Spleen (tissue), 7 donors: ENCODE measurements at regions not wholly inside any gene's neighbourhood (a gene's known extent, or its start where the extent isn't known, plus 50 kb on each side); places are given as distances from the start of the nearest gene placed in this dataset.

ENCODE experiments used
- POLR2A ChIP-seq, 3 donors: fragments of 450-650 bp; IDR thresholded peaks; one replicate each; pipeline ENCODE4 v1.5.1; 2017; ENCODE audit warnings: antibody characterized with exemption in 3 of 3, mild to moderate bottlenecking in 1 of 3
- POLR2AphosphoS5 ChIP-seq, 3 donors: sonication (generic); formaldehyde crosslinking; IDR thresholded peaks; one replicate each; pipeline ENCODE4 v1.5.1; 2017; ENCODE audit warnings: antibody characterized with exemption in 3 of 3
- TF ChIP-seq, protein P1 (sequence below), 11 experiments: fragments of 200-600 bp in 7 of 11; fragments of 450-650 bp in 4 of 11; sonication (generic) in 4 of 11; IDR thresholded peaks in 8 of 11; conservative IDR thresholded peaks in 3 of 11; 1 replicate in 7 of 11; 2 replicates in 4 of 11; pipeline versions ENCODE4 v1.4.0 to v1.8.0; 2016 to 2021; ENCODE audit warnings: antibody characterized with exemption in 11 of 11, inconsistent platforms in 4 of 11, mild to moderate bottlenecking in 1 of 11
- donor health status: DM: no; HTN: no; CAD: no; lungs with moderate emphysema.
- donor health status: DM: no; HTN: no; CAD: no.
- donor health status: DM: no; HTN: no; CAD: no.

DNA sequence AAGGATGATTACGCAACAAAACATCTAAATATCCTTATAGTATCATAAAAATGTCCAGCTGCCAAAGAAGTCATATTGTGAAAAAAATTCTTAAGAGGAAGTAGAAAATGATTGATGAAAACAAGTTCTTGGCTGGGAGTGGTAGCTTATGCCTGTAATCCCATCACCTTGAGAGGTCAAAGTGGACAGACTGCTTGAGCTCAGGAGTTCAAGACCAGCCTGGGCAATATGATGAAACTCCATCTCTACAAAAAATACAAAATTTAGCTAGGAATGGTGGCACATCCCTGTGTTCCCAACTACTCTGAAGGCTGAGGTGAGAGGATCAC lies 577.6 kb downstream of the KLHL13 start:
- TF ChIP-seq, protein P1, sequence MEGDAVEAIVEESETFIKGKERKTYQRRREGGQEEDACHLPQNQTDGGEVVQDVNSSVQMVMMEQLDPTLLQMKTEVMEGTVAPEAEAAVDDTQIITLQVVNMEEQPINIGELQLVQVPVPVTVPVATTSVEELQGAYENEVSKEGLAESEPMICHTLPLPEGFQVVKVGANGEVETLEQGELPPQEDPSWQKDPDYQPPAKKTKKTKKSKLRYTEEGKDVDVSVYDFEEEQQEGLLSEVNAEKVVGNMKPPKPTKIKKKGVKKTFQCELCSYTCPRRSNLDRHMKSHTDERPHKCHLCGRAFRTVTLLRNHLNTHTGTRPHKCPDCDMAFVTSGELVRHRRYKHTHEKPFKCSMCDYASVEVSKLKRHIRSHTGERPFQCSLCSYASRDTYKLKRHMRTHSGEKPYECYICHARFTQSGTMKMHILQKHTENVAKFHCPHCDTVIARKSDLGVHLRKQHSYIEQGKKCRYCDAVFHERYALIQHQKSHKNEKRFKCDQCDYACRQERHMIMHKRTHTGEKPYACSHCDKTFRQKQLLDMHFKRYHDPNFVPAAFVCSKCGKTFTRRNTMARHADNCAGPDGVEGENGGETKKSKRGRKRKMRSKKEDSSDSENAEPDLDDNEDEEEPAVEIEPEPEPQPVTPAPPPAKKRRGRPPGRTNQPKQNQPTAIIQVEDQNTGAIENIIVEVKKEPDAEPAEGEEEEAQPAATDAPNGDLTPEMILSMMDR (IDR thresholded peaks at IDR 0.05 in 8 of 11, conservative IDR thresholded peaks at IDR 0.05 in 3 of 11) = no peak
- no peak for TF ChIP-seq POLR2A (IDR thresholded peaks at IDR 0.05)
- no peak for TF ChIP-seq POLR2AphosphoS5 (IDR thresholded peaks at IDR 0.05)
